OCI-LY1 (cell line): ENCODE measurements at regions not wholly inside any gene's neighbourhood (a gene's known extent, or its start where the extent isn't known, plus 50 kb on each side); places are given as distances from the start of the nearest gene placed in this dataset.
"Not testable (repeated sequence)": the region's sequence is repeated elsewhere in the genome, so short reads cannot be mapped to it uniquely, and the experiment has no call there.

Experiments
- H2AFZ ChIP-seq: fragments of 200-600 bp; sonication (generic), shearing (Covaris generic); 2 replicates; pipeline ENCODE4 v1.6.0; 2014; ENCODE audit warnings: antibody characterized with exemption, mild to moderate bottlenecking, low read length
- H3F3A ChIP-seq: fragments of 200-600 bp; sonication (generic), shearing (Covaris generic); 2 replicates; pipeline ENCODE4 v1.6.0; 2014; ENCODE audit warnings: mild to moderate bottlenecking, antibody characterized with exemption, low read length, moderate library complexity; ENCODE audit not compliant: insufficient read depth
- H3K27ac ChIP-seq: fragments of 200-600 bp; sonication (generic); 2 replicates; pipeline ENCODE4 v1.5.1; 2014; ENCODE audit warnings: low read length, mixed run types, mild to moderate bottlenecking, low read depth; ENCODE audit not compliant: poor library complexity, severe bottlenecking
- H3K27me3 ChIP-seq: fragments of 200-600 bp; sonication (generic); 2 replicates; pipeline ENCODE4 v1.6.0; 2014; ENCODE audit warnings: antibody characterized with exemption, mild to moderate bottlenecking, low read length, moderate library complexity; ENCODE audit not compliant: insufficient read depth
- H3K36me3 ChIP-seq: fragments of 200-600 bp; sonication (generic); 2 replicates; pipeline ENCODE4 v1.6.1; 2014; ENCODE audit warnings: mild to moderate bottlenecking, antibody characterized with exemption, low read length, moderate library complexity, mixed read lengths; ENCODE audit not compliant: insufficient read depth
- H3K4me1 ChIP-seq: fragments of 200-600 bp; sonication (generic); 2 replicates; pipeline ENCODE4 v1.5.1; 2014; ENCODE audit warnings: mild to moderate bottlenecking, low read length, moderate library complexity; ENCODE audit not compliant: insufficient read depth, severe bottlenecking
- H3K4me2 ChIP-seq: fragments of 200-600 bp; sonication (generic), shearing (Covaris generic); 2 replicates; pipeline ENCODE4 v1.6.1; 2014; ENCODE audit warnings: low read length
- H3K4me3 ChIP-seq: fragments of 200-600 bp; sonication (generic); 2 replicates; pipeline ENCODE4 v1.5.1; 2014; ENCODE audit warnings: low read length, low read depth, mild to moderate bottlenecking, mixed read lengths; ENCODE audit not compliant: poor library complexity, severe bottlenecking
- H3K79me2 ChIP-seq: fragments of 200-600 bp; shearing (Covaris generic); 2 replicates; pipeline ENCODE4 v1.6.1; 2016; ENCODE audit warnings: mixed run types, low read length, mixed read lengths; ENCODE audit not compliant: insufficient read depth
- H3K9ac ChIP-seq: fragments of 200-600 bp; sonication (generic), shearing (Covaris generic); 2 replicates; pipeline ENCODE4 v1.6.1; 2014; ENCODE audit warnings: mild to moderate bottlenecking, low read length, mixed read lengths
- H3K9me2 ChIP-seq: fragments of 200-600 bp; sonication (generic), shearing (Covaris generic); 2 replicates; pipeline ENCODE4 v1.6.1; 2014; ENCODE audit warnings: low read depth, mild to moderate bottlenecking, low read length, mixed read lengths
- H3K9me3 ChIP-seq: fragments of 200-600 bp; shearing (Covaris generic); 2 replicates; pipeline ENCODE4 v1.6.1; 2014; ENCODE audit warnings: low read length, mixed read lengths
- H4K20me1 ChIP-seq: fragments of 200-600 bp; sonication (generic), shearing (Covaris generic); 2 replicates; pipeline ENCODE4 v1.6.0; 2016; ENCODE audit warnings: mild to moderate bottlenecking, low read length; ENCODE audit not compliant: insufficient read depth
- CTCF ChIP-seq: fragments of 200-600 bp; sonication (generic), shearing (Covaris generic); IDR thresholded peaks from 2 replicates; pipeline ENCODE4 v1.5.1; 2017; ENCODE audit warnings: mild to moderate bottlenecking, antibody characterized with exemption, low read length, moderate library complexity, mixed read lengths

GRCh38 chr22:22296047-22296446 lies 51.5 kb downstream of the VPREB1 start:
- H3K4me2 ChIP-seq = not testable (repeated sequence)

GRCh38 chr22:22297159-22297793 lies 52.7 kb downstream of the VPREB1 start:
- H4K20me1 ChIP-seq, H3K36me3 ChIP-seq, H3K9me3 ChIP-seq, H3K4me1 ChIP-seq, H2AFZ ChIP-seq, H3K27ac ChIP-seq, H3K9me2 ChIP-seq, H3F3A ChIP-seq, H3K27me3 ChIP-seq: not testable (repeated sequence)
- peak overlapping the region; percentile 90 for H3K9ac ChIP-seq
- peak overlapping the region; percentile 78 for H3K4me2 ChIP-seq
- peaks cover 30% of the 10 kb centered on the region for H3K79me2 ChIP-seq
- H3K4me3 ChIP-seq = peak overlapping the region; percentile 91

More at GRCh38 chr22:22296047-22296446, 51.5 kb downstream of the VPREB1 start:
- peaks cover 22% of the 10 kb centered on the region for H3K79me2 ChIP-seq
- not testable (repeated sequence) for H3F3A ChIP-seq, H3K27me3 ChIP-seq, H3K9me2 ChIP-seq, H3K27ac ChIP-seq, H3K9ac ChIP-seq, H4K20me1 ChIP-seq, H2AFZ ChIP-seq, H3K4me3 ChIP-seq, H3K4me1 ChIP-seq, H3K9me3 ChIP-seq, H3K36me3 ChIP-seq

- Histone ChIP-seq H3K4me3 (peak overlapping the region; percentile 91), H3K79me2 (peaks cover 31% of the 10 kb centered on the region), H3K4me2 (peak overlapping the region; percentile 78), H3K27ac (peak overlapping the region; percentile 57), H3K9ac (peak overlapping the region; percentile 90)
- H3K4me1 ChIP-seq, H3K9me3 ChIP-seq, H2AFZ ChIP-seq, H3K9me2 ChIP-seq, H3F3A ChIP-seq, H4K20me1 ChIP-seq, H3K36me3 ChIP-seq, H3K27me3 ChIP-seq: not testable (repeated sequence)
- peak; percentile 43; the same call in 1 of the 2 replicates for TF ChIP-seq CTCF
These were observed 53.4 kb downstream of the VPREB1 start for GRCh38 chr22:22297794-22298653.

- not testable (repeated sequence) for H2AFZ ChIP-seq, H3K9me3 ChIP-seq, H3F3A ChIP-seq, H4K20me1 ChIP-seq, H3K27me3 ChIP-seq, H3K36me3 ChIP-seq, H3K9me2 ChIP-seq, H3K4me1 ChIP-seq
- Histone ChIP-seq H3K4me3 (peak overlapping the region; percentile 91), H3K79me2 (peaks cover 31% of the 10 kb centered on the region), H3K9ac (peak overlapping the region; percentile 90), H3K4me2 (peak overlapping the region; percentile 78), H3K27ac (peak overlapping the region; percentile 57)
These were observed 54.0 kb downstream of the VPREB1 start for GRCh38 chr22:22298654-22299009.

- peaks cover 31% of the 10 kb centered on the region for H3K79me2 ChIP-seq
- not testable (repeated sequence) for H3K4me2 ChIP-seq, H3F3A ChIP-seq, H3K4me3 ChIP-seq, H3K27ac ChIP-seq, H3K9me2 ChIP-seq, H2AFZ ChIP-seq, H3K36me3 ChIP-seq, H4K20me1 ChIP-seq, H3K27me3 ChIP-seq, H3K4me1 ChIP-seq, H3K9me3 ChIP-seq, H3K9ac ChIP-seq
These were observed 55.9 kb downstream of the VPREB1 start for GRCh38 chr22:22300511-22300910.

GRCh38 chr22:22300946-22301345 lies 56.4 kb downstream of the VPREB1 start:
- H3F3A ChIP-seq, H3K36me3 ChIP-seq, H3K4me2 ChIP-seq, H3K9me3 ChIP-seq, H2AFZ ChIP-seq, H3K27me3 ChIP-seq, H3K9me2 ChIP-seq, H3K9ac ChIP-seq, H3K27ac ChIP-seq, H3K4me1 ChIP-seq, H3K4me3 ChIP-seq, H4K20me1 ChIP-seq: not testable (repeated sequence)
- H3K79me2 ChIP-seq = peaks cover 31% of the 10 kb centered on the region
